ENCODE measurements at regions not wholly inside any gene's neighbourhood (a gene's known extent, or its start where the extent isn't known, plus 50 kb on each side); places are given as distances from the start of the nearest gene placed in this dataset.

GRCh38 chr12:74977832-74978481 lies 231.7 kb downstream of the KCNC2 start:
- peak overlapping the region; percentile 7 for H3K27ac Mint-ChIP-seq
- TF ChIP-seq CTCF (IDR thresholded peaks at IDR 0.05; ENCODE audit: unreplicated experiment) = no peak
- no peak overlapping the region for H3K4me3 Mint-ChIP-seq
- H3K36me3 Mint-ChIP-seq = peaks cover 3% of the 10 kb centered on the region
- H3K9me3 Mint-ChIP-seq = peaks cover 9% of the 10 kb centered on the region
- H3K27me3 Mint-ChIP-seq (ENCODE audit: low read depth) = no peaks in the 10 kb centered on the region
- peaks cover 47% of the 10 kb centered on the region for H3K4me1 Mint-ChIP-seq
- no peak for DNase-seq (ENCODE audit: low spot score in 2 of 2, unreplicated experiment in 2 of 2)

GRCh38 chr12:74980510-74980909 lies 229.1 kb downstream of the KCNC2 start:
- H3K4me3 Mint-ChIP-seq = peak overlapping the region; percentile 25
- no peak for TF ChIP-seq CTCF (IDR thresholded peaks at IDR 0.05; ENCODE audit: unreplicated experiment)

GRCh38 chr12:74981541-74981940 lies 228.1 kb downstream of the KCNC2 start:
- Mint-ChIP-seq H3K27ac (peak overlapping the region; percentile 80), H3K9me3 (peaks cover 3% of the 10 kb centered on the region)
- DNase-seq (ENCODE audit: low spot score in 2 of 2, unreplicated experiment in 2 of 2) = no peak

More at GRCh38 chr12:74980510-74980909, 229.1 kb downstream of the KCNC2 start:
- no peak for DNase-seq (ENCODE audit: low spot score in 2 of 2, unreplicated experiment in 2 of 2)
- no peaks in the 10 kb centered on the region for H3K27me3 Mint-ChIP-seq (ENCODE audit: low read depth)
- peak overlapping the region; percentile 95 for H3K27ac Mint-ChIP-seq
- H3K36me3 Mint-ChIP-seq = peaks cover under 1% of the 10 kb centered on the region
- H3K9me3 Mint-ChIP-seq = peaks cover 4% of the 10 kb centered on the region
- peaks cover 50% of the 10 kb centered on the region for H3K4me1 Mint-ChIP-seq

DNA sequence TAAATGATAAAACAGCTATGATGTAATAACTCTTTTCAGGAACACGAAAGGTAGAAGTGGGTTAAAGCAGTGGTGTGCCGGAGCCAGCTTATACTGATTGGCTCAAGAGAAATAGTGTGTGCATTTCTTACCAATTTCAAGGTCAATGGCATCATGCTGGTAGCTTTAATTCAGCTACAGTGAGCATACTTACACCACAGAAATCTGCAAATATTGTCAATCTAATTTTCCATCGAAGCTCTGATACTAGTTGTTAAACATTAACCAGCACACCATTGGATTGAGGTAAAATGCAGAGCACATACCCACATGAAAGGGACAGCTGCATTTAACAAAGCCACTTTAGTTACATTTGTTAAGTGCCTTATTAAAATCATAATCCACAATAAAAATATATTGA lies 225.7 kb downstream of the KCNC2 start:
- H3K4me3 Mint-ChIP-seq = no peak overlapping the region
- H3K27ac Mint-ChIP-seq = no peak overlapping the region
- DNase-seq (ENCODE audit: low spot score in 2 of 2, unreplicated experiment in 2 of 2) = no peak
- no peaks in the 10 kb centered on the region for H3K36me3 Mint-ChIP-seq
- peaks cover 47% of the 10 kb centered on the region for H3K4me1 Mint-ChIP-seq
- TF ChIP-seq CTCF (IDR thresholded peaks at IDR 0.05; ENCODE audit: unreplicated experiment) = no peak
- no peaks in the 10 kb centered on the region for H3K27me3 Mint-ChIP-seq (ENCODE audit: low read depth)
- H3K9me3 Mint-ChIP-seq = no peaks in the 10 kb centered on the region

More at GRCh38 chr12:74981541-74981940, 228.1 kb downstream of the KCNC2 start:
- Mint-ChIP-seq H3K4me1 (peaks cover 49% of the 10 kb centered on the region), H3K4me3 (no peak overlapping the region), H3K27me3 (ENCODE audit: low read depth) (no peaks in the 10 kb centered on the region), H3K36me3 (no peaks in the 10 kb centered on the region)
- TF ChIP-seq CTCF (IDR thresholded peaks at IDR 0.05; ENCODE audit: unreplicated experiment) = no peak

- peaks cover 46% of the 10 kb centered on the region for H3K4me1 Mint-ChIP-seq
- no peak for DNase-seq (ENCODE audit: low spot score in 2 of 2, unreplicated experiment in 2 of 2)
- no peaks in the 10 kb centered on the region for H3K9me3 Mint-ChIP-seq
- no peak overlapping the region for H3K4me3 Mint-ChIP-seq
- no peak for TF ChIP-seq CTCF (IDR thresholded peaks at IDR 0.05; ENCODE audit: unreplicated experiment)
- no peak overlapping the region for H3K27ac Mint-ChIP-seq
- H3K36me3 Mint-ChIP-seq = no peaks in the 10 kb centered on the region
- no peaks in the 10 kb centered on the region for H3K27me3 Mint-ChIP-seq (ENCODE audit: low read depth)
Observed at GRCh38 chr12:74984631-74985030, 225.0 kb downstream of the KCNC2 start.
